CD1c-positive myeloid dendritic cell (primary cell): ENCODE measurements at regions not wholly inside any gene's neighbourhood (a gene's known extent, or its start where the extent isn't known, plus 50 kb on each side); places are given as distances from the start of the nearest gene placed in this dataset.
A peak's percentile ranks its signal among the peaks of the same experiment; 100 is the strongest.
"Not testable (repeated sequence)": the region's sequence is repeated elsewhere in the genome, so short reads cannot be mapped to it uniquely, and the experiment has no call there.

Source experiments
- DNase-seq: peaks from one replicate; pipeline ENCODE4 v3.0.0-alpha.2; 2016; ENCODE audit errors: extremely low spot score

DNA sequence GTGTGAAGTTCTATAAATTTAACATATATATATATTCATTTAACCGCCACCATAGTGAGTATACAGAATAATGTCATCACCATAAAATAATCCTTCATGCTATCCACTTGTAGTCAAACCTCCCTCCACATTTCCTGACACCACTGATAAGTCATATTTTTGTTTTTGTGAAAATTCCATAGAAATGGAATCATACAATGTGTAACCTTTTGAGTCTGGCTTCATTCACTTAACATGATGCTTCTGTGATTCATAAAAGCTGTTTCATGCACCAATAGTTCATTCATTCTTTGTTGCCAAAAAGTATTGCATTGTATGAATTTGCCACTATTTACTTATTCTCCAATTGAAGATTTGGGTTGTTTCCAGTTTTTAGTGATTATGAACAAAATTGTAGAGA lies 497.5 kb upstream of the PCDH20 start:
- DNase-seq = no peak

DNA sequence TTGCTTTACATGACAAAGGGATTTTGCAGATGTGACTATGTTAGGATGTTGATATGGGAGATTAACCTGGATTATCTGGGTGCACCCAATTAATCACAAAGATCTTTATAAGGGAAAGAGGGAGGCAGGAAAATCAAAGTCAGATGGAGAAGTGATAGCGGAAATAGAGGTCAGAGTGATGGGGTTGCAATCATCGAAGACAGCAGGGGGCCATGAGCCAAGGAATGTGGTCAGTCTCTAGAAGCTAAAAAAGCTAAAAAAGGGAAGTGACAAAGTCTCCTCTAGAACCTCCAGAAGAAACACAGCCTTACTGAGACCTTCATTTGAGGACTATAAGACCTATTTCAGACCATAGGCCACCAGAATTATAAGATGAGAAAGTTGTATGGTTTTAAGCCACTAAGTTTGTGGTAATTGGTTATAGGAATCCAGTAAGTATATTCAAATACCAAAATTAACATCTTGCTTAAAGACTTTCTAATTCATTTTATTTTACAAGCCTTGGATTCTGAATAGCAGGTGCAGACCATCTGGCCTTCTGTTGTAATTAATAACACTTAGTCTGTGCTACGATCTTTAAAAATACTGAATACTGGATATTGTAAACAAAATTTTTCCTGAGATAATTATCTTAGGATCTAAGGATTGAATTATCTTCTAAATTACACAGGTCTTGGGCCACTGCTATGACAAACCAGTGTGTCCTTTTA lies 493.4 kb upstream of the PCDH20 start:
- no peak for DNase-seq

- no peak for DNase-seq
These were observed 489.4 kb upstream of the PCDH20 start for GRCh38 chr13:61905054-61905453.

DNA sequence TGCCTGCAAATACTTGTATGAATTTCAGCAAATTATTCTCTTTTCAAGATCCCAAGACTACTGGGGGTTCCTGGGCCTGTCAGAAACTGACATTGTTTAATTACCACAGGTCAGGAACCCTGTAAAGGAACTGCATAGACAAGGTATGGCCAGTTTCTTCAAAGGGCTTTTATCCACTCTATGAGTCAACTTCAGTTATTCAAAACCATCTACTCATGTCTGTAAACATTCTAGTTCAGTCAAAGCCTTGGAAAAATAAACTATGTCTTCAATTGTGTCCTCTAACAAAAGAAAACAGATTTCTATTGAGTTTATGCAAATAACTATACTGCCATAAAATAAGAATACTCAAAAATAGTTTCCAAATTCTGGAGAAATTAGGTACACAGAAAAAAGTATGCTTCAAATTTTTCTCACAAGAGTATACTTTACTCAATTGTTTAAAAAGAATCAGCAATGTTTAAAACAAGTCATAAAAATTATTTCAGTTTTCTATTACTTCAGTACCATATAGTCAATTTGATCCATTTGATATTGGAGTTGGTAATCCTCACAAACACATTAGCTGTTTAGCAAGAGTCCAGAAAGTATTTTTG lies 486.4 kb upstream of the PCDH20 start:
- DNase-seq = no peak

- DNase-seq = no peak
These were observed 484.4 kb upstream of the PCDH20 start for GRCh38 chr13:61900033-61900432.

GRCh38 chr13:61898207-61898606 lies 482.6 kb upstream of the PCDH20 start:
- DNase-seq = no peak

GRCh38 chr13:61891401-61891800 lies 475.8 kb upstream of the PCDH20 start:
- DNase-seq = no peak

DNA sequence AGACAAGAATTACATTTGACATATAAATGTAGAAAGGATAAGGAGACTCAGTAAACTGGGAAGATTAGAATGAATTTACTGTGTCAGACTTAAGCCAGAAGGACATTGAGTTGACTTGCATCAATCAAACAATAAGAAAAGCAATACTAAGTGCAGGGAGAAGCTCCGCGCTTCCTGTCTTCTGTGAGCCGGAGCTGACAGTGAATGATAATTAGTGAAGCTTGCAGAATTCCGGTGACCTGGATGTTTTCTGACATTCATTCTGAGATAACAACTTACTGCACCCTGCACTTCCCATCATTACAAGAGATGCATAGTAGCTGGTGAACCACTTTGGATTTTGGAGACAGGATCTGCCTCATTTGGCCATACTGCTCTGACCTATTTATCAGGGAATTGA lies 469.2 kb upstream of the PCDH20 start:
- DNase-seq = no peak

DNA sequence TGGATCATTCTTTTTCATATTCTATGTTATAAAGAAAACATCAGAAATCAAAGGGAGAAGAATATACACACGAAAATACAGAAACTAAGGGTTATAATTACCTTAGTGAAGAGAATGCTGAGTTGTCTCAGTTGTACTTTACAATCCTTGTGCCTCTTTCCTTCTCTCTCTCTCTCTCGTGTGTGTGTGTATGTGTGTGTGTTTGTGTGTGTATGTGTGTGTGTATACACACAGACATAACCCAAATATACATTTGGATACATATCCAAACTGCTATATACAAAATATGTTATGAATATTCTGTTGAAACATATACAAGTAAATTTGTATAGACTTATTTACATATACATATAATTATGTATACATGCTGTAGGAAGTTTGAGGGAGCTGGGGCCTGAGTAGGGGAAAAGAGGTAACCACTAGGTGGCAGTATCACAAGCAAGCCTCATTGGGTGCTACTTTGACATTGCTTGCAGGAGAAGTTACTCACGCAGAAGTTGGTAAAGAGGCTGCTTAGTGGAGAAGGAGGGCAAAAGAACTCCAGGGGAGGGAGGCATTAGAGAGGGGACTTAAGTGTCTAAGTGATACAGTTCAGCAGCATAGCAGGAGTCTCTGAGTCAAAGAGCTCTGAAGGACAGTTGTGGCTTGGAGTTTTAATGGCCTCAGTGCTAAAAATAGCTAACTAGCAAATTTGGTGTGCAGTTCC lies 465.1 kb upstream of the PCDH20 start:
- DNase-seq = peak; percentile 37

GRCh38 chr13:61878565-61878964 lies 462.9 kb upstream of the PCDH20 start:
- not testable (repeated sequence) for DNase-seq

DNA sequence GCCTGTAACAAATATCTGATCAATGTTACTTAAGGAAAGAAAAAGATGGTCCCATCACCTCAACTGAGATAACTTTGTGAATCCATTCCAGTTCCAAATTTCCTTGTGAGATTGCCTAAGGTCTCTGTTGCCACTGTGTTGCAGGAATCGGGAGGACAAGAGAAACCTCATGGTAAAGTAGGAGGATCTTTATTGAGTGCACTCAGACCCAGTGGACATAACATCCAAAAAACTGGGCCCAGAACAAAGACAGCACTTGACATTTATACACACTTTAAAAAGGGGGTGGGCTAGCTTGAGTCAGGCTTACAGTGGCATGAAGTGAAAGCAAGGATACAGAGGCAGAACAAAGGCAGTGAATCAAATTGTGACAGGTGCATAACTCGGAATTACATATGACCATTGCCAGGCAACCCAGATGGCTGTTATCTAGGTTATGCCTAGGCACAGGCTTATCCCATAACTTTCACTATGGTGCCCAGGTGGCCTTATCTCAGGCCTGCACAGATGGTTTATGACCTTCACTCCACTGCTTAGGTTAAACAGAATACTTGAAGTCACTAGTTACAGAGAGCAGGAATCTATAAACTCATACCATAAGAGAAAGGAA lies 459.4 kb upstream of the PCDH20 start:
- DNase-seq = no peak

GRCh38 chr13:61873717-61874116 lies 458.1 kb upstream of the PCDH20 start:
- no peak for DNase-seq

- DNase-seq = no peak
These were observed 441.5 kb upstream of the PCDH20 start for GRCh38 chr13:61857198-61857597.

- no peak for DNase-seq
These were observed 436.5 kb upstream of the PCDH20 start for GRCh38 chr13:61852116-61852619.

DNA sequence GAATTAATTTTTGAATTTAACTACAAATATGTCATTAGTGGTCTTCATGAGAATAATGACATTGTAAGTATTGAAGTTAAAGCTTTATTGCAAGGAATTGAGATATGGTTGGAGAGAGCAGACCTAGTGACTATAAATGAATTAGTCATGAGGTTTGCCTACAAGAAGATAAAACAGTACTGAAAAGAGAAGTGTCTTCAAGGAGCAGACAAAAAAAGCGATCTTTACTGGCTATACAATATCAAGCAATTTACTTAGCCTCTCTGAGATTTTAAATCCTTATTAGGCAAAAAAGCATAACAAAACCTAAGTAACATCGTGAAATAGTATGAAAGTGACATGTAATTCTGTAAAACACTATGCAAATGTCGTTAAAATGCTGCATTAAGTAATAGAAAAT lies 435.1 kb upstream of the PCDH20 start:
- no peak for DNase-seq

GRCh38 chr13:61838568-61838967 lies 422.9 kb upstream of the PCDH20 start:
- no peak for DNase-seq

GRCh38 chr13:61833228-61833627 lies 417.6 kb upstream of the PCDH20 start:
- no peak for DNase-seq

- no peak for DNase-seq
These were observed 415.4 kb upstream of the PCDH20 start for GRCh38 chr13:61831026-61831425.

GRCh38 chr13:61830475-61830874 lies 414.8 kb upstream of the PCDH20 start:
- no peak for DNase-seq

DNA sequence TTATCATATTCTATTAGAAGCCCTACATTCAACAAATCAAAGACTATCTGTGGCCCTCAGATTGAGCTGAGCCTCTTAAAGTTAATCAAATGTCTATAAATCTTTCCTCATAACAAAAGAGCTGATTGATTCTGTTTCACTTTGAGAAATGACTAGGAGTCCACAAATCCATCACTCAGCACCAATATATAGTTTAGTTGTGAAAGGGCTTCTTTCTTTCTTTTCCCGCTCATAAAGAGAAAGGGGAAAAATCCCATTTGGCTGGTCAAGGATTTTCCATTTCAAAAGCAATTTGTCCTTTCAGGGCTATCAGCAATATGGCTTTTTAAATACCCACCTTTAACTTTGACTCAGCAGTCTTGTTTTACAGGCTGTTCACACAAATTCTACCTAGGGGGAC lies 408.5 kb upstream of the PCDH20 start:
- no peak for DNase-seq

DNA sequence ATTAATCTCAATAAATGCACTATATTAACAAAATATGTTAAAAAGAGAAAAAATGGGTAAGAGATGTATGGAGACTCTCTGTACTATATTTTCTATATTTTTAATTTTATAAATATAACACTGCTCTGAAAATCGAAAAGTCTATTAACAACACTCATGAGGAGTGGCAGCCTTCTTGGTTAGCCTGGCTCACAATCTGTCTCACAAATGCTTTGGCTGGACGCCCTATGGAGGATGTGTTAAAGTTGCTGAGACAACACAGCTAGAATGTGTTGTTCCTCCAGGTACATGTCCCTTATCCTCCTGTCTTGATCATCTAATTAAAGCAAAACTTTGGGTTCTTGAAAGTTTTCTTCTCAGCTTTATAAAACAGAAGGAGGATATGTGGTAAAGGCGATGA lies 396.6 kb upstream of the PCDH20 start:
- DNase-seq = no peak

GRCh38 chr13:61810065-61810464 lies 394.4 kb upstream of the PCDH20 start:
- DNase-seq = no peak

DNA sequence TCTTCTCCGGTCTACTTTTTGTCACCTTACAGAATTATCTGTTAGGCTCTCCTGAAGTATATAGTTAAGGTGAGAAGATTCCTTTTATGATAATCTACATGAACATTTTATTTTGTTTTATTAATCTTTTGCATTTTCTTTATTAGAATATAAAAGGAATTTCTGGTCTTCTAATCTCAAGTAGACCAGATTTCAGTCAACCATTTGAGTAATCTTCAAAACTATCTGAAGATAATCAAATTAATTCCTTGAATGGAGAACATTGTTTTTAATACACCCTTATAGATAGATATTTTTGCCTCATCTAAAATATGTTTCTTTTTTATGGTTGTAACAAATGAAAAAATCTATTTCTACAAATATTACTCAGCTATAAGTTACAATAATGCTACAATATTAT lies 381.7 kb upstream of the PCDH20 start:
- DNase-seq = no peak
